HEK293T (cell line): ENCODE measurements at regions not wholly inside any gene's neighbourhood (a gene's known extent, or its start where the extent isn't known, plus 50 kb on each side); places are given as distances from the start of the nearest gene placed in this dataset.

Experiments
- CTCF ChIA-PET: fragments of 350-600 bp; formaldehyde crosslinking; extraction: SDS; loops from one replicate; lab custom pipeline; 2021; ENCODE audit warnings: antibody characterized with exemption, inconsistent platforms; lab: Yijun Ruan, JAX
- POLR2A ChIA-PET: fragments of 350-600 bp; formaldehyde crosslinking; extraction: SDS; loops from one replicate; lab custom pipeline; 2020; ENCODE audit warnings: antibody characterized with exemption, inconsistent platforms; lab: Yijun Ruan, JAX
- DNase-seq: peaks from one replicate; pipeline ENCODE4 v3.0.0; 2012; ENCODE audit warnings: mixed read lengths; ENCODE audit errors: extremely low spot score
- ARNT ChIP-seq: fragments of 450-650 bp; IDR thresholded peaks from 2 replicates; pipeline ENCODE4 v1.6.1; 2017; ENCODE audit warnings: mild to moderate bottlenecking
- BHLHE40 ChIP-seq: fragments of 450-650 bp; IDR thresholded peaks from 2 replicates; pipeline ENCODE4 v1.6.1; 2016; ENCODE audit warnings: mild to moderate bottlenecking, moderate library complexity, borderline replicate concordance
- CTBP1 ChIP-seq: fragments of 450-650 bp; IDR thresholded peaks from 2 replicates; pipeline ENCODE4 v1.6.1; 2016; ENCODE audit warnings: borderline replicate concordance
- ELF4 ChIP-seq: fragments of 450-650 bp; IDR thresholded peaks from 2 replicates; pipeline ENCODE4 v1.6.1; 2017; ENCODE audit warnings: antibody characterized with exemption
- FOXA1 ChIP-seq: fragments of 450-650 bp; IDR thresholded peaks from 2 replicates; pipeline ENCODE4 v1.6.1; 2016; ENCODE audit warnings: mild to moderate bottlenecking
- FOXK2 ChIP-seq: fragments of 450-650 bp; IDR thresholded peaks from 2 replicates; pipeline ENCODE4 v1.6.1; 2016; ENCODE audit warnings: mild to moderate bottlenecking
- FOXM1 ChIP-seq: fragments of 450-650 bp; IDR thresholded peaks from 2 replicates; pipeline ENCODE4 v1.6.1; 2017; ENCODE audit warnings: mild to moderate bottlenecking, borderline replicate concordance
- HDGF ChIP-seq: fragments of 450-650 bp; IDR thresholded peaks from 2 replicates; pipeline ENCODE4 v1.6.1; 2017; ENCODE audit warnings: antibody characterized with exemption, borderline replicate concordance
- L3MBTL2 ChIP-seq: fragments of 450-650 bp; conservative IDR thresholded peaks from 2 replicates; pipeline ENCODE4 v1.6.1; 2016; ENCODE audit warnings: mild to moderate bottlenecking
- LEF1 ChIP-seq: fragments of 450-650 bp; IDR thresholded peaks from 2 replicates; pipeline ENCODE4 v1.6.1; 2017; ENCODE audit warnings: mild to moderate bottlenecking, borderline replicate concordance
- NFRKB ChIP-seq: fragments of 450-650 bp; IDR thresholded peaks from 2 replicates; pipeline ENCODE4 v1.6.1; 2016; ENCODE audit warnings: mild to moderate bottlenecking, moderate library complexity
- SP1 ChIP-seq: fragments of 450-650 bp; IDR thresholded peaks from 2 replicates; pipeline ENCODE4 v1.6.1; 2017
- SUZ12 ChIP-seq: fragments of 450-650 bp; IDR thresholded peaks from 2 replicates; pipeline ENCODE4 v1.6.1; 2016; ENCODE audit warnings: mild to moderate bottlenecking
- TARDBP ChIP-seq: fragments of 450-650 bp; IDR thresholded peaks from 2 replicates; pipeline ENCODE4 v1.6.1; 2016
- ZNF384 ChIP-seq: fragments of 450-650 bp; IDR thresholded peaks from 2 replicates; pipeline ENCODE4 v1.6.1; 2016
- TF ChIP-seq, protein P1 (sequence below): fragments of 450-650 bp; IDR thresholded peaks from 2 replicates; pipeline ENCODE4 v1.6.1; 2016

DNA sequence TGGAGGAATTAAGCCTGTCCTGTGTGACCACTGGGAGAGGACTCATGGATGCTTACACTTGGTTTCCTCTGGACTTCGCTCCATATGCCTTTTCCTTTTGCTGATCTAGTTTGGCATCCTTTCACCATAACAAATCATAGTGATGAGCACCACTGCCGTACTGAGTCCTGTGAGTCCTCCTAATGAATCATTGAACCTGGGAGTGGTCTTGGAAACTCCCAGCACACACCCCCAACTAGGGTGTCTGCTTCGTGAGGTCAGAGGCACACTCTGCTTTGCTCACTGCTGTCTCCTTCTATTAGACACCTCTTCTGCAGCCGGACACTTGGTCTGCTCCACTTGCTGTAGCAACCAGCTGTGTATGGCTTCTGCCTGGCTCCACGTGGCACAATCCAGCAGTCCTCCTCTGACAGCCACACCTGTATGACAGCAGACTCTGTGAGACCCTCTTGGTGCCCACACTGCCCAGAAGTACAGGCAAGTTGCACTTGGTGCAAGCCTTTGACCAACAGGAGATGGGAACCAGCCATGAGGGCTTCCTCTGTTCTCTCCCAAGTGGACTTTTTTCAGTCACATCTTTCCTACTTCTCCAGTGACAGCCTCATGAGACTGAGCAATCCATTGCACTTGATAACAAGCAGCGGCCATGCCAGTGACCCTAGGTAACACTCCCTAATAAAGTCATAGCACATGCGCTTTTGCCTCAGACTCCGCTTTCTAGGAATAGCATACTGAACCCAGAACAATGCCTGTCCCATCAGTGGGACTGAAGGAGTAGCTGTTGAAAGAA, 65.0 kb upstream of the HMGXB4 start:
- TF ChIP-seq LEF1 (no peak), TARDBP (no peak), HDGF (no peak), BHLHE40 (no peak), ZNF384 (no peak), ARNT (no peak), SP1 (no peak), L3MBTL2 (no peak), FOXK2 (no peak), NFRKB (no peak), SUZ12 (no peak), FOXA1 (no peak), FOXM1 (no peak), ELF4 (no peak), CTBP1 (no peak)
- TF ChIP-seq, protein P1, sequence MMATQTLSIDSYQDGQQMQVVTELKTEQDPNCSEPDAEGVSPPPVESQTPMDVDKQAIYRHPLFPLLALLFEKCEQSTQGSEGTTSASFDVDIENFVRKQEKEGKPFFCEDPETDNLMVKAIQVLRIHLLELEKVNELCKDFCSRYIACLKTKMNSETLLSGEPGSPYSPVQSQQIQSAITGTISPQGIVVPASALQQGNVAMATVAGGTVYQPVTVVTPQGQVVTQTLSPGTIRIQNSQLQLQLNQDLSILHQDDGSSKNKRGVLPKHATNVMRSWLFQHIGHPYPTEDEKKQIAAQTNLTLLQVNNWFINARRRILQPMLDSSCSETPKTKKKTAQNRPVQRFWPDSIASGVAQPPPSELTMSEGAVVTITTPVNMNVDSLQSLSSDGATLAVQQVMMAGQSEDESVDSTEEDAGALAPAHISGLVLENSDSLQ, result no peak
- DNase-seq, result no peak
- ChIA-PET POLR2A (no interaction called here), CTCF (no interaction called here)

DNA sequence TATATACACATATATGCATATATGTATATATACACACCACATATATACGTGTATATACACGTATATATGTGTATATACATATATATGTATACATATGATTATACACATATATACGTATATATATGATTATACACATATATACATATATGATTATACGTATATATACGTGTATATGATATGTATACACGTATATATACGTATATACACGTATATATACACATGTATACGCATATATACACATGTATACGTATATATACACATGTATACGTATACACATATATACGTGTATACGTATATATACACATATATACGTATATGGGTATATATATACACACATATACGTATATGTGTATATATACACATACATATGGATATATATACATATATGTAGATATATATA, 62.1 kb upstream of the HMGXB4 start:
- TF ChIP-seq L3MBTL2 (no peak), ELF4 (no peak), BHLHE40 (no peak), TARDBP (no peak), CTBP1 (no peak), NFRKB (no peak)
- CTCF ChIA-PET, result no interaction called here
- DNase-seq, result no peak
- POLR2A ChIA-PET, result no interaction called here

DNA sequence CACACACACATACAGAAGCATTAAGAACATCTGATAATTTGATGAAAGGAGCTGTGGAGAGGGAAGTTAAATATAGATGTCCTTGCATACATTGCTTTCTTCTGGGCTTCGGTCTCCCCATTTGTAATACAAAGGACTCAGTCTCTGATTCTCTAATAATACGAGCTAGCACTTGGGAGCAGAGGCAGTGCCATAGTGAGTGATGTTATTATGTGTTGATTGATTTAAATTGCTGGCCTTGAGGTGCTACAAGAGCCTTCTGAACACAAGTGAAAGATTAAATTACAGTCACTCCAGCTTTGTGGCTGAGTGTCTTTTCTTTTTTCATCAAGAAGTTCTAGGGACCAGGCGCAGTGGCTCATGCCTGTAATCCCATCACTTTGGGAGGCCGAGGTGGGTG, 61.5 kb upstream of the HMGXB4 start:
- ChIA-PET POLR2A (no interaction called here), CTCF (no interaction called here)
- no peak for TF ChIP-seq BHLHE40
- no peak for TF ChIP-seq HDGF
- no peak for TF ChIP-seq LEF1
- DNase-seq, result no peak

DNA sequence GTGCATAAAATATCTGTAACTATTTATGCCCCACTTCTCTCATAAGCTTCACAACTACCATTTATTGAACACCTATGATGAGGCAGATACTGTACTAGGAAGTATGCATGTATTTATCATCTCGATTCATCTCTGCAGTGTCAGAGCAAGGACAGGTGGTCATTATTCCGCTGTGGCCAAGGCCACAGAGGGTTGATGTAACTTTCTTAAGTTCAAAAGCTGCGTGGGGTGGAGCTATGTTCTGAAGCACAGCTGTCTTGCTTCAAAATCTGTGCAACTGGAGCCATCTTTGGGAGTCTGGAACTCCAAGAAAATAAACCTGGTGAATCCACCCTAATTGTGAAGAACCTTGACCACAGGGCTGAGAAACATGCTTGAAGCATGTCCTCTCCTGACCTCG, 60.2 kb upstream of the HMGXB4 start:
- DNase-seq, result no peak
- ChIA-PET POLR2A (no interaction called here), CTCF (no interaction called here)
- no peak for TF ChIP-seq FOXK2
- no peak for TF ChIP-seq FOXM1
- TF ChIP-seq ARNT, result no peak
- no peak for TF ChIP-seq LEF1
- TF ChIP-seq L3MBTL2, result no peak
- no peak for TF ChIP-seq SP1
- TF ChIP-seq FOXA1, result no peak
- no peak for TF ChIP-seq TARDBP
- TF ChIP-seq, protein P1, result no peak
- no peak for TF ChIP-seq BHLHE40
- TF ChIP-seq HDGF, result no peak
- no peak for TF ChIP-seq SUZ12
- no peak for TF ChIP-seq CTBP1
- TF ChIP-seq NFRKB, result no peak

DNA sequence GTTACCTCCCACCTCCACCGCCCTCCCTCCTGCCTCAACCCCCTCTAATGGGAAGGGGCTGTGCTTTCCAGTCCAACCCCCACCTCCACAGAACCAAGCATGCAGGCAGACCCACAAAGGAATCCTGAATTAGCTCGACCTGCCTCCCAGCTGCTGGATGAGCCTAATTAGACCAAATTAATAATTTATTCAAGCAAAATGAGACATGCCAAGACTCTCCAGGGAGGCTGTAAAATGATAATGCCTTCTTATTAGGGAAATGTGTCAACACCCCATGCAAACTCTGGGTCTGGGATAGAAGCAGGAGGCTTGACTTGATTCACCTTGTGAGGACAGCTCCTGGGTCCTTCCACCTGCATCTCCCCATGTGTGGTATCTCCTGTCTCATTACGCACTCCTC, 59.4 kb upstream of the HMGXB4 start:
- DNase-seq, result no peak
- no peak for TF ChIP-seq SUZ12
- no peak for TF ChIP-seq TARDBP
- TF ChIP-seq BHLHE40, result no peak
- TF ChIP-seq, protein P1, result no peak
- TF ChIP-seq CTBP1, result no peak
- TF ChIP-seq ELF4, result no peak
- no peak for TF ChIP-seq LEF1
- no peak for TF ChIP-seq ARNT
- TF ChIP-seq FOXM1, result no peak
- TF ChIP-seq FOXK2, result no peak
- TF ChIP-seq HDGF, result no peak
- no peak for TF ChIP-seq L3MBTL2
- no peak for TF ChIP-seq FOXA1
- no peak for TF ChIP-seq ZNF384
- ChIA-PET CTCF (no interaction called here), POLR2A (no interaction called here)

DNA sequence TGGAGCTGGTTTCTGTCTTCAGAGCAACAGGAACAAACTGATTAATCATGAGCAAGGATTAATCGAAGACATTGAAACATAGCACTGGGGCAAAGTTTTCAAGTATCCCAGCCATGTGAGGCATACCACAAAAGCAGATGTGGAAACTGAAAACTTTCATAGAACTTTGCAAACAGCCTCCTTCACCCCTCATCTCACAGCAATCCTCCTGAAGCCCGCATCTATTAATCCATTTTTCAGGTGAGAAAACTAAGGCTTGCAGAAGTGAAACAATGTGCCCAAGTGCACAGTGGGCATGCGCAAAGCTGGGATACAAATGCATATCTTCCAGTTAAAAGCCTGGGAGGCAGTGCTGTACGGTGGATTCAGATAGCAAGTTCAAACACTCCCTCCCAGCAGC, 58.6 kb upstream of the HMGXB4 start:
- ChIA-PET POLR2A (no interaction called here), CTCF (no interaction called here)

More for the DNA sequence above, 58.6 kb upstream of the HMGXB4 start:
- no peak for DNase-seq
- TF ChIP-seq FOXA1 (no peak), L3MBTL2 (no peak), FOXK2 (no peak), ARNT (no peak), NFRKB (no peak), CTBP1 (no peak)
- TF ChIP-seq, protein P1, result no peak
